GM12892 (cell line): ENCODE measurements at regions not wholly inside any gene's neighbourhood (a gene's known extent, or its start where the extent isn't known, plus 50 kb on each side); places are given as distances from the start of the nearest gene placed in this dataset.

ENCODE experiments used
- DNase-seq: peaks from one replicate; pipeline ENCODE4 v3.0.0; 2011; ENCODE audit not compliant: insufficient read length
- FAIRE-seq: peaks from 2 replicates; lab custom pipeline; 2011; peaks lifted over from hg19 to GRCh38; lab: Jason Lieb, UNC
- POLR2A ChIP-seq: IDR thresholded peaks from 2 replicates; pipeline ENCODE4 v1.6.1; 2011; ENCODE audit warnings: low read depth, low read length, control low read depth
- POLR2AphosphoS5 ChIP-seq: IDR thresholded peaks from 2 replicates; pipeline ENCODE4 v1.6.1; 2011; ENCODE audit warnings: low read depth, low read length, control low read depth
- TAF1 ChIP-seq: IDR thresholded peaks from 2 replicates; pipeline ENCODE4 v1.6.1; 2011; ENCODE audit warnings: low read depth, mild to moderate bottlenecking, control low read depth, low read length, borderline replicate concordance

DNA sequence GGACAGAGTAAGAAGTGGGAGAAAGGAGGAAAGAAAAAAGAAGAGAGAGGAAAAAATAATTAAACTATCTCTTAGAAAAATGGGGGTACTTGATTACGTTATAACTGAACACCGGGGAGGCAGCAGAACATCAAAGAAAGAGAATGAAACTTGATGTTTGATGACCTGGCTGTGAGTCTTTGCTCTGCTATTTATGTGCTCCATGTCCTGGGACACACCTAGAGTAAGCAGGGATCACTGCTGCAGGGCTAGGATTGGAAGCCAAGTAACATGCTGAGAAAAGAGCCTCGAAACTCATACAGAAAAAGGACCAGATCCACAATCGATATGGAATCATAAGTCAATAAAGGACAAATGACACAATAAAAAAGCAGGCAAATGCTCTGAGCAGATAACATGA is 56.7 kb upstream of the COL13A1 start:
- FAIRE-seq: no peak
- DNase-seq: no peak
- TF ChIP-seq POLR2A (no peak), TAF1 (no peak), POLR2AphosphoS5 (no peak)

DNA sequence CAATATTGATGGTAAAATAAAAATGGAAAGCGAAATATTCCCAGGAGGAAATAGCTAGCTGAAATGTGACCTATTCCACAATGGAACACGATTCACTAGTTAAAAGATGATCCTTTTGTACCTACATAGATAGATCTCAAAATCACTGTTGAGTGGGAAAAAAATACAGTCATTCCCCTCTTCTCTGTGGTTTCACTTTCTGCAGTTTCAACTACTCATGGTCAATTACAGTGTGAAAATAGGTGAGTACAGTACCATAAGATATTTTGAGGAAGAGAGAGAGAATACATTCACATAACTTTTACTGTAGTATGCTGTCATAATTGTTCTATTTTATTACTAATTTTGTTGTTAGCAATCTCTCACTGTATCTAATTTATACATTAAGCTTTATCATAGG is 56.0 kb upstream of the COL13A1 start:
- DNase-seq (no peak), FAIRE-seq (no peak)
- TF ChIP-seq POLR2A: no peak
- no peak for TF ChIP-seq POLR2AphosphoS5
- TF ChIP-seq TAF1: no peak

DNA sequence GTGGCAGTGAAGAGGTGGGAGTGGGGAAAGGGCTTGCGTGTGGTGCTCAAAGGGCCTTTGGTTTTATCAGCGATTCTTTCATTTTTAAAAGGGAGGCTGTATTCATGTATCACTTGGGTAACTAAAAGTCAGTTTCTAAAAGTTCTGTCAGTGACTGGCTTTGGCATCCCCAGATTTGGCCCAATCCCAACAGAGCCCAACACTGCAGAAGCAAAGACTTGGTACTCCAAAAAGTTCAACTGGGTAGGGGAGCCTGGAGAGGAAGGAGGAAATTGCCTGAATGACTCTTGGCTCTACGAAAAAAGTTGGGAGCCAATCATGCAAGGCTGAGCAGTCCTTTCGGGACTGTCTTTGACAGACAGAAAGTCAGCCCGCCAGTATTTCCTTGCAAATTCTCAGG is 54.5 kb upstream of the COL13A1 start:
- TF ChIP-seq TAF1: no peak
- no peak for TF ChIP-seq POLR2AphosphoS5
- FAIRE-seq (no peak), DNase-seq (no peak)

- DNase-seq (no peak), FAIRE-seq (no peak)
- TF ChIP-seq POLR2AphosphoS5 (no peak), POLR2A (no peak), TAF1 (no peak)
Observed at GRCh38 chr10:69748621-69749020, 53.1 kb upstream of the COL13A1 start.

DNA sequence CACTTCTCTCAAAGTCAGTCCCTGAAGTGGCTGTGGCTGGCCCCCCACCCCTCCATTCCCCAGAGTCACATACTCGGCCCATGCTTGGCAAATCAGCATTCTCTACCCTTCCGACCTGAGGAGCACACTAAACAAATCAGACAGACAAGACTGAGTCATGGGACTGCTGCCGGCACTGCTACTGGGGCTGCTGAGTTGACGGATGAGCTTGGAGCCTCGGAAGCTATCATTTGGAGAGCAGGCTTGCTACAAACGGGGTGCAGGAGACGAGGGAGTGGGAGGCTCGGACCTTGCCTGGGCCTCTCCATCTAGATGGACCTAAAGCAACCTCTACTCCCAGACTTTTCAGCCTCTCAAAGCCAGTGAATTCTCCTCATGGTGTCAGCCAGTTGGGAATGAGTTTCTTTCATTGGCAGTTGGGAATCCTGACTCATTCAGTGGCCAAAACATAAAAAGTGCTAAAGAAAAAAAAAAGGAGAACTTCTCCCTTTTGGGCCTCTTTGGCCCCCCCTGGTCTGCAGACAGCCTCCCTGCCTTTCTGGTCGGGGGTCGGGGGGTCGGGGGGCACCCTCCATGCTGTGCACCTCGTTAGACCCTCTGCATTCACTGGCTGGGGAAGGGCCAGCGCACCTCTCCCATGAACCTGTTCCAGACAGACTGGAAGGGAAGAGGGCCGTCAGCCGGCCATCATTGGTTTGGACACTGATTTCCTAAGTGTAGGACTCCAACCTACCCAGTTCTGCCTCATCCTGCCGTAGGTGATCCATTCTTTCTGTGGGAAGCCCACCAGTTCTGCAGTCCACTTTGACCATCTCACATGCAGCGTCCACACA is 52.3 kb upstream of the COL13A1 start:
- DNase-seq (no peak), FAIRE-seq (no peak)
- TF ChIP-seq TAF1 (no peak), POLR2AphosphoS5 (no peak), POLR2A (no peak)

GRCh38 chr10:69750011-69750373 is 51.7 kb upstream of the COL13A1 start:
- no peak for TF ChIP-seq TAF1
- TF ChIP-seq POLR2A: no peak
- no peak for TF ChIP-seq POLR2AphosphoS5
- no peak for DNase-seq
- FAIRE-seq: no peak

DNA sequence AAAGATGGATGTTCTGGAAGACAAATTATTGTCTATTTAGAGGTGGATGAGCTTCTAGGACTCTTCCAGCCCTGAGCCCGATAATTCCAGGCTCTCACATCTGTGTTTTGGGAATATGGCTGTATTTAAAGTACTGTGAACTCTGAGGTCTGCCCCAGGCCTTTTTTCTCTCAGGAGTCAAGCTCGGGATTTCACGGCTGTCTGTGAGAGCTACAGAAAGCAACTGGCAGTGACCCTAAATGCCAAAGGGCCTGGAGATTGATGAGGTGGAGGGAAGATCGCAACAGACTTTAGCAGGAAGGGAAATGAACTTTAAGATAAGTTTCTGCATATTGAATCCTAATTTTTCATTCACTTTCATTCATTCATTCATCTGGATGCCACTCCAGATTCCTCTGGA is 51.0 kb upstream of the COL13A1 start:
- no peak for FAIRE-seq
- DNase-seq: no peak
- TF ChIP-seq POLR2A (no peak), TAF1 (no peak)

DNA sequence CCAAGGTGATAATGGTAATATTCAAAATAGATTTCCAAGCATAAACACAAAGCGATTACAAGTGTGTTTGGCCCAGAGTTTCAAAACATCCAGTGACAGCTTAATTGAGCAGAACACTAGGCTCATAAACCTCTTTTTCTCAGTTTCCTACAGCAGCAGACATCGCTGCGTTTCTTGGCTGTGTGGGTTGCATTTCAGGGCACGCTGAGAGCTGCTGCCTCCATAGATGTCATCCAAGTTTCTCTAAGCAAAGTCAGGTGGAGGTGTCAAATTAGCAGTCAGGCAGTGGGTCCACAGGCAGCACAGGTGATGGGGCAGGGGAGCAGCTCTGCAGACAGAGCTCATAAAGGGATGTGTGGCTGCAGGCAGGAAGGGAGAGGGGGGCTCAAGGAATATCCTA is 50.5 kb upstream of the COL13A1 start:
- FAIRE-seq: no peak
- TF ChIP-seq POLR2A (no peak), POLR2AphosphoS5 (no peak), TAF1 (no peak)
- no peak for DNase-seq
